ENCODE measurements at regions not wholly inside any gene's neighbourhood (a gene's known extent, or its start where the extent isn't known, plus 50 kb on each side); places are given as distances from the start of the nearest gene placed in this dataset.

- TF ChIP-seq EGR1 (IDR thresholded peaks at IDR 0.05) (no peak), RAD21 (IDR thresholded peaks at IDR 0.05; ENCODE audit: low read depth) (no peak), FOXM1 (IDR thresholded peaks at IDR 0.05; ENCODE audit: borderline replicate concordance, low read depth) (no peak)
Measured at GRCh38 chr15:57796146-57796545, 89.6 kb downstream of the POLR2M start.

- TF ChIP-seq FOXM1 (IDR thresholded peaks at IDR 0.05; ENCODE audit: borderline replicate concordance, low read depth), result no peak
- no peak for TF ChIP-seq TCF12 (IDR thresholded peaks at IDR 0.05; ENCODE audit: low read depth)
- no peak for TF ChIP-seq ZBTB7A (IDR thresholded peaks at IDR 0.05; ENCODE audit: low read depth)
- TF ChIP-seq EGR1 (IDR thresholded peaks at IDR 0.05), result no peak
- no peak for TF ChIP-seq RAD21 (IDR thresholded peaks at IDR 0.05; ENCODE audit: low read depth)
- TF ChIP-seq EP300 (IDR thresholded peaks at IDR 0.05; ENCODE audit: borderline replicate concordance), result no peak
- TF ChIP-seq, protein P1, sequence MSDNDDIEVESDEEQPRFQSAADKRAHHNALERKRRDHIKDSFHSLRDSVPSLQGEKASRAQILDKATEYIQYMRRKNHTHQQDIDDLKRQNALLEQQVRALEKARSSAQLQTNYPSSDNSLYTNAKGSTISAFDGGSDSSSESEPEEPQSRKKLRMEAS (IDR thresholded peaks at IDR 0.05), result no peak
- no peak for TF ChIP-seq REST (IDR thresholded peaks at IDR 0.05; ENCODE audit: low read depth)
- no peak for TF ChIP-seq NFIC (IDR thresholded peaks at IDR 0.05)
- no peak for TF ChIP-seq CREB1 (IDR thresholded peaks at IDR 0.05; ENCODE audit: low read depth)
Measured at GRCh38 chr15:57797110-57797509, 90.6 kb downstream of the POLR2M start.

GRCh38 chr15:57797568-57798267 lies 91.2 kb downstream of the POLR2M start:
- TF ChIP-seq TCF12 (IDR thresholded peaks at IDR 0.05; ENCODE audit: low read depth) (no peak), FOXM1 (IDR thresholded peaks at IDR 0.05; ENCODE audit: borderline replicate concordance, low read depth) (no peak), EP300 (IDR thresholded peaks at IDR 0.05; ENCODE audit: borderline replicate concordance) (no peak), REST (IDR thresholded peaks at IDR 0.05; ENCODE audit: low read depth) (no peak), RAD21 (IDR thresholded peaks at IDR 0.05; ENCODE audit: low read depth) (no peak), NFIC (IDR thresholded peaks at IDR 0.05) (no peak)
- TF ChIP-seq, protein P1 (IDR thresholded peaks at IDR 0.05), result no peak

GRCh38 chr15:57806003-57806402 lies 99.5 kb downstream of the POLR2M start:
- no peak for TF ChIP-seq EP300 (IDR thresholded peaks at IDR 0.05; ENCODE audit: borderline replicate concordance)
- no peak for TF ChIP-seq FOXM1 (IDR thresholded peaks at IDR 0.05; ENCODE audit: borderline replicate concordance, low read depth)
- no peak for TF ChIP-seq USF1 (IDR thresholded peaks at IDR 0.05)
- no peak for TF ChIP-seq CEBPB (IDR thresholded peaks at IDR 0.05)
- no peak for TF ChIP-seq REST (IDR thresholded peaks at IDR 0.05; ENCODE audit: low read depth)
- no peak for TF ChIP-seq RAD21 (IDR thresholded peaks at IDR 0.05; ENCODE audit: low read depth)
- no peak for TF ChIP-seq ZBTB7A (IDR thresholded peaks at IDR 0.05; ENCODE audit: low read depth)
- no peak for TF ChIP-seq TAF1 (IDR thresholded peaks at IDR 0.05; ENCODE audit: low read depth)
- TF ChIP-seq, protein P1 (IDR thresholded peaks at IDR 0.05), result no peak
- no peak for TF ChIP-seq YY1 (IDR thresholded peaks at IDR 0.05; ENCODE audit: low read depth)
- no peak for TF ChIP-seq EGR1 (IDR thresholded peaks at IDR 0.05)

GRCh38 chr15:57816599-57816998 lies 110.1 kb downstream of the POLR2M start:
- TF ChIP-seq RAD21 (IDR thresholded peaks at IDR 0.05; ENCODE audit: low read depth), result no peak
- TF ChIP-seq, protein P1 (IDR thresholded peaks at IDR 0.05), result no peak
- no peak for TF ChIP-seq TAF1 (IDR thresholded peaks at IDR 0.05; ENCODE audit: low read depth)
- TF ChIP-seq CREB1 (IDR thresholded peaks at IDR 0.05; ENCODE audit: low read depth), result no peak
- TF ChIP-seq FOXM1 (IDR thresholded peaks at IDR 0.05; ENCODE audit: borderline replicate concordance, low read depth), result no peak
- no peak for TF ChIP-seq TEAD4 (IDR thresholded peaks at IDR 0.05)
- TF ChIP-seq YY1 (IDR thresholded peaks at IDR 0.05; ENCODE audit: low read depth), result no peak
- no peak for TF ChIP-seq EGR1 (IDR thresholded peaks at IDR 0.05)
- no peak for TF ChIP-seq ZBTB7A (IDR thresholded peaks at IDR 0.05; ENCODE audit: low read depth)
- no peak for TF ChIP-seq TCF12 (IDR thresholded peaks at IDR 0.05; ENCODE audit: low read depth)
- no peak for TF ChIP-seq REST (IDR thresholded peaks at IDR 0.05; ENCODE audit: low read depth)
- TF ChIP-seq CEBPB (IDR thresholded peaks at IDR 0.05), result no peak
- no peak for TF ChIP-seq NFIC (IDR thresholded peaks at IDR 0.05)
- TF ChIP-seq EP300 (IDR thresholded peaks at IDR 0.05; ENCODE audit: borderline replicate concordance), result no peak
- TF ChIP-seq USF1 (IDR thresholded peaks at IDR 0.05), result no peak

Measured in Ishikawa (cell line).